DOHH2 (cell line): ENCODE measurements at regions not wholly inside any gene's neighbourhood (a gene's known extent, or its start where the extent isn't known, plus 50 kb on each side); places are given as distances from the start of the nearest gene placed in this dataset.

Experiments used
- H3F3A ChIP-seq: fragments of 200-600 bp; sonication (generic), shearing (Covaris generic); 2 replicates; pipeline ENCODE4 v1.6.0; 2016; ENCODE audit warnings: antibody characterized with exemption, mild to moderate bottlenecking; ENCODE audit not compliant: control insufficient read depth, insufficient read depth
- H3K27ac ChIP-seq: fragments of 200-600 bp; sonication (generic); 2 replicates; pipeline ENCODE4 v1.5.1; 2014; ENCODE audit warnings: low read depth, mild to moderate bottlenecking, low read length, moderate library complexity
- H3K27me3 ChIP-seq: fragments of 200-600 bp; sonication (generic); 2 replicates; pipeline ENCODE4 v1.6.1; 2014; ENCODE audit warnings: mild to moderate bottlenecking, low read length, mixed read lengths; ENCODE audit not compliant: control insufficient read depth
- H3K36me3 ChIP-seq: fragments of 200-600 bp; sonication (generic); 2 replicates; pipeline ENCODE4 v1.6.1; 2014; ENCODE audit warnings: mild to moderate bottlenecking, low read length, moderate library complexity, mixed read lengths; ENCODE audit not compliant: control insufficient read depth
- H3K4me1 ChIP-seq: fragments of 200-600 bp; sonication (generic); 2 replicates; pipeline ENCODE4 v1.6.1; 2014; ENCODE audit warnings: mild to moderate bottlenecking, low read length, mixed read lengths; ENCODE audit not compliant: control insufficient read depth
- H3K4me2 ChIP-seq: fragments of 200-600 bp; sonication (generic); 2 replicates; pipeline ENCODE4 v1.6.0; 2014; ENCODE audit warnings: mild to moderate bottlenecking, low read length, moderate library complexity
- H3K4me3 ChIP-seq: fragments of 200-600 bp; sonication (generic); 2 replicates; pipeline ENCODE4 v1.5.1; 2014; ENCODE audit warnings: mild to moderate bottlenecking, low read length, mixed read lengths
- H3K79me2 ChIP-seq: fragments of 200-600 bp; sonication (generic); 2 replicates; pipeline ENCODE4 v1.6.1; 2014; ENCODE audit warnings: mild to moderate bottlenecking, low read length, mixed read lengths; ENCODE audit not compliant: control insufficient read depth
- H3K9me2 ChIP-seq: fragments of 200-600 bp; sonication (generic); replicated peaks from 2 replicates; pipeline ENCODE4 v1.6.1; 2014; ENCODE audit warnings: mild to moderate bottlenecking, low read length, mixed read lengths; ENCODE audit not compliant: control insufficient read depth
- H3K9me3 ChIP-seq: fragments of 200-600 bp; sonication (generic); 2 replicates; pipeline ENCODE4 v1.6.1; 2014; ENCODE audit warnings: antibody characterized with exemption, low read length, mixed read lengths; ENCODE audit not compliant: control insufficient read depth, insufficient read depth
- H4K20me1 ChIP-seq: fragments of 200-600 bp; sonication (generic); 2 replicates; pipeline ENCODE4 v1.6.0; 2014; ENCODE audit warnings: low read depth, mild to moderate bottlenecking, antibody characterized with exemption, low read length, moderate library complexity; ENCODE audit not compliant: control insufficient read depth, insufficient read depth
- CTCF ChIP-seq: fragments of 200-600 bp; sonication (generic); IDR thresholded peaks from one replicate; pipeline ENCODE4 v1.5.1; 2014; ENCODE audit warnings: antibody characterized with exemption, mild to moderate bottlenecking, low read depth, low read length; ENCODE audit not compliant: poor library complexity, severe bottlenecking
- EZH2phosphoT487 ChIP-seq: fragments of 200-600 bp; sonication (generic); IDR thresholded peaks from 2 replicates; pipeline ENCODE4 v1.6.1; 2017; ENCODE audit warnings: borderline replicate concordance, mild to moderate bottlenecking, antibody characterized with exemption, low read length, moderate library complexity, mixed read lengths

- no peaks in the 10 kb centered on the region for H4K20me1 ChIP-seq
- H3K4me3 ChIP-seq: no peak overlapping the region
- no peaks in the 10 kb centered on the region for H3K79me2 ChIP-seq
- H3K36me3 ChIP-seq: no peaks in the 10 kb centered on the region
- TF ChIP-seq EZH2phosphoT487: no peak
- no peak for TF ChIP-seq CTCF
- no peaks in the 10 kb centered on the region for H3K9me2 ChIP-seq
- H3F3A ChIP-seq: no peaks in the 10 kb centered on the region
- no peak overlapping the region for H3K27ac ChIP-seq
- no peaks in the 10 kb centered on the region for H3K4me1 ChIP-seq
- H3K9me3 ChIP-seq: no peaks in the 10 kb centered on the region
- no peak overlapping the region for H3K4me2 ChIP-seq
- no peaks in the 10 kb centered on the region for H3K27me3 ChIP-seq
Measured at GRCh38 chr6:147103007-147103406, 101.2 kb upstream of the STXBP5 start.

- Histone ChIP-seq H3K9me3 (no peaks in the 10 kb centered on the region), H4K20me1 (no peaks in the 10 kb centered on the region), H3K4me1 (no peaks in the 10 kb centered on the region), H3K4me3 (no peak overlapping the region), H3K36me3 (no peaks in the 10 kb centered on the region), H3F3A (no peaks in the 10 kb centered on the region), H3K27me3 (no peaks in the 10 kb centered on the region), H3K79me2 (no peaks in the 10 kb centered on the region), H3K4me2 (no peak overlapping the region), H3K27ac (no peak overlapping the region), H3K9me2 (no peaks in the 10 kb centered on the region)
- TF ChIP-seq EZH2phosphoT487 (no peak), CTCF (no peak)
Measured at GRCh38 chr6:147103694-147104093, 100.5 kb upstream of the STXBP5 start.

- Histone ChIP-seq H3K4me1 (peaks cover 12% of the 10 kb centered on the region), H3K4me2 (no peak overlapping the region), H3K79me2 (no peaks in the 10 kb centered on the region), H3K36me3 (no peaks in the 10 kb centered on the region), H3K4me3 (no peak overlapping the region), H3K9me3 (no peaks in the 10 kb centered on the region), H3K27ac (no peak overlapping the region), H3K9me2 (no peaks in the 10 kb centered on the region), H3K27me3 (no peaks in the 10 kb centered on the region), H4K20me1 (no peaks in the 10 kb centered on the region), H3F3A (no peaks in the 10 kb centered on the region)
- no peak for TF ChIP-seq CTCF
- no peak for TF ChIP-seq EZH2phosphoT487
Measured at GRCh38 chr6:147105786-147106185, 98.4 kb upstream of the STXBP5 start.
